ENCODE measurements at regions not wholly inside any gene's neighbourhood (a gene's known extent, or its start where the extent isn't known, plus 50 kb on each side); places are given as distances from the start of the nearest gene placed in this dataset.

GRCh38 chr20:52744441-52744840 is 227.7 kb upstream of the TSHZ2 start:
- Histone ChIP-seq H3K9me3 (no peaks in the 10 kb centered on the region), H3K4me3 (no peak overlapping the region), H3K27me3 (no peaks in the 10 kb centered on the region), H3K27ac (no peak overlapping the region), H3K36me3 (no peaks in the 10 kb centered on the region), H3K4me1 (peaks cover 0 to 7% (median 0%) of the 10 kb centered on the region in 4 donors)
- WGBS, 2 donors = 91 to 94% methylated on average over 3 of the region's 3 CpGs
- DNase-seq (ENCODE audit: low spot score in 2 of 2) = no peak
- no peak for TF ChIP-seq CTCF (IDR thresholded peaks at IDR 0.05)
- no peak for TF ChIP-seq POLR2A (IDR thresholded peaks at IDR 0.05)
- no peak for TF ChIP-seq EP300 (IDR thresholded peaks at IDR 0.05)

- no peak overlapping the region for H3K4me3 ChIP-seq
- 76 to 90% methylated on average over 6 of the region's 6 CpGs for WGBS, 2 donors
- no peaks in the 10 kb centered on the region for H3K27me3 ChIP-seq
- TF ChIP-seq EP300 (IDR thresholded peaks at IDR 0.05) = no peak
- no peak for TF ChIP-seq CTCF (IDR thresholded peaks at IDR 0.05)
- TF ChIP-seq POLR2A (IDR thresholded peaks at IDR 0.05) = no peak
- no peaks in the 10 kb centered on the region for H3K36me3 ChIP-seq
- H3K4me1 ChIP-seq = no peaks in the 10 kb centered on the region
- no peak overlapping the region for H3K27ac ChIP-seq
- H3K9me3 ChIP-seq = no peaks in the 10 kb centered on the region
- no peak for DNase-seq (ENCODE audit: low spot score in 2 of 2)
These were observed 234.1 kb upstream of the TSHZ2 start for GRCh38 chr20:52738081-52738480.

DNA sequence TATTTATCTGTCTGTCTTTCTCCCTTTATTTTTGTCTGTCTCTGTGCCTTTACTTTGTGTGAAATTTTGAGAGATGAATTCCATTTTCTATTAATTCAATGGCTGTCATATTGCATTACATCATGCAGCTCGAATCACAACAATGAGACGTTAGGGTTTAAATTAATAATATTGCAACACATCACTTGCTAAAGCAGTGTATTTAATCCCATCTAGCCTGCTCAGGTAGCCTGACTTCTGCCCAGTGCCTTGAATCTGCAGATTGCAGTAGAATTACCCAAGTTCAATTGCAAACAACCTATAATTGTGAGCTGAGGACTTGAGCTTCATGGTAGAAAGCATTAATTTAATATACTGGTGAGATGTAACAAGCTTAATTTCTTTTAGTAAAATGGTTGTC is 235.7 kb upstream of the TSHZ2 start:
- no peak overlapping the region for H3K4me3 ChIP-seq
- WGBS, 2 donors = 61 to 65% methylated on average over 2 of the region's 2 CpGs

GRCh38 chr20:52731093-52731492 is 241.1 kb upstream of the TSHZ2 start:
- Histone ChIP-seq H3K27me3 (no peaks in the 10 kb centered on the region), H3K36me3 (no peaks in the 10 kb centered on the region), H3K4me1 (no peaks in the 10 kb centered on the region), H3K9me3 (peaks cover 0 to 9% (median 0%) of the 10 kb centered on the region in 4 donors), H3K27ac (no peak overlapping the region), H3K4me3 (no peak overlapping the region)
- DNase-seq (ENCODE audit: low spot score in 2 of 2) = no peak
- 57 to 71% methylated on average over 3 of the region's 3 CpGs for WGBS, 2 donors
- TF ChIP-seq CTCF (IDR thresholded peaks at IDR 0.05) = no peak
- no peak for TF ChIP-seq EP300 (IDR thresholded peaks at IDR 0.05)
- TF ChIP-seq POLR2A (IDR thresholded peaks at IDR 0.05) = no peak

More for the DNA sequence above, 235.7 kb upstream of the TSHZ2 start:
- Histone ChIP-seq H3K4me1 (no peaks in the 10 kb centered on the region), H3K9me3 (no peaks in the 10 kb centered on the region), H3K36me3 (no peaks in the 10 kb centered on the region), H3K27me3 (no peaks in the 10 kb centered on the region), H3K27ac (no peak overlapping the region)
- TF ChIP-seq EP300 (IDR thresholded peaks at IDR 0.05) (no peak), POLR2A (IDR thresholded peaks at IDR 0.05) (no peak), CTCF (IDR thresholded peaks at IDR 0.05) (no peak)
- no peak for DNase-seq (ENCODE audit: low spot score in 2 of 2)

- TF ChIP-seq CTCF (IDR thresholded peaks at IDR 0.05) = no peak
- no peak for TF ChIP-seq EP300 (IDR thresholded peaks at IDR 0.05)
- no peak for TF ChIP-seq POLR2A (IDR thresholded peaks at IDR 0.05)
- H3K27ac ChIP-seq = no peak overlapping the region
- peaks cover 0 to 9% (median 0%) of the 10 kb centered on the region in 4 donors for H3K9me3 ChIP-seq
- no peaks in the 10 kb centered on the region for H3K4me1 ChIP-seq
- H3K36me3 ChIP-seq = no peaks in the 10 kb centered on the region
- H3K4me3 ChIP-seq = no peak overlapping the region
- WGBS, 2 donors = 89 to 96% methylated on average over 18 to 24 of the region's 24 CpGs
- H3K27me3 ChIP-seq = no peaks in the 10 kb centered on the region
- no peak for DNase-seq (ENCODE audit: low spot score in 2 of 2)
These were observed 244.3 kb upstream of the TSHZ2 start for GRCh38 chr20:52727740-52728456.

All from tibial nerve (tissue), 4 donors.